ENCODE measurements at regions not wholly inside any gene's neighbourhood (a gene's known extent, or its start where the extent isn't known, plus 50 kb on each side); places are given as distances from the start of the nearest gene placed in this dataset.

DNA sequence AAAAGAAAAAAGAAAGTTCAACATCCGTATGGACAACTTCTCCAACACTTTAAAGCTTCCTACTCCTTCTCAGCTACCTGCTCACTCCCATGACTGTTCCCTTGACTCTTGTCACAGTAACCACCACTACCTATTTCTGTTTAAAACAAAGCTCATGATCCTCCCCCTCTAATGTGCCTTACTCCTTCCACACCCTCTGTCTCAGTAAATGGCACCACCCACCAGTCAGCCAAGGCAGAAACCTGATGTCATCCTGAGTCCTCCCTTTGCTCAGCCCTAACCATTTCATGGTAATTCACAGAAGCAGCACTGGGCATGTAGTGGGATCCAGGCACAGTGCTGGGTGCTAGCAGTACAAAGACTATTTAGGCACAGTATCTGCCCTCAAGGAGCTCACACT lies 63.0 kb upstream of the PPM1J start:
- ATAC-seq, result no peak
- TF ChIP-seq, protein P1, sequence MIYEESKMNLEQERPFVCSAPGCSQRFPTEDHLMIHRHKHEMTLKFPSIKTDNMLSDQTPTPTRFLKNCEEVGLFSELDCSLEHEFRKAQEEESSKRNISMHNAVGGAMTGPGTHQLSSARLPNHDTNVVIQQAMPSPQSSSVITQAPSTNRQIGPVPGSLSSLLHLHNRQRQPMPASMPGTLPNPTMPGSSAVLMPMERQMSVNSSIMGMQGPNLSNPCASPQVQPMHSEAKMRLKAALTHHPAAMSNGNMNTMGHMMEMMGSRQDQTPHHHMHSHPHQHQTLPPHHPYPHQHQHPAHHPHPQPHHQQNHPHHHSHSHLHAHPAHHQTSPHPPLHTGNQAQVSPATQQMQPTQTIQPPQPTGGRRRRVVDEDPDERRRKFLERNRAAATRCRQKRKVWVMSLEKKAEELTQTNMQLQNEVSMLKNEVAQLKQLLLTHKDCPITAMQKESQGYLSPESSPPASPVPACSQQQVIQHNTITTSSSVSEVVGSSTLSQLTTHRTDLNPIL (CRISPR knock-in tag; IDR thresholded peaks at IDR 0.05; ENCODE audit: low read depth), result no peak
- TF ChIP-seq ESRRG (CRISPR knock-in tag; IDR thresholded peaks at IDR 0.05) (no peak), SNAI2 (CRISPR knock-in tag; IDR thresholded peaks at IDR 0.05) (no peak), ISL1 (CRISPR knock-in tag; IDR thresholded peaks at IDR 0.05) (no peak), TCF4 (CRISPR knock-in tag; IDR thresholded peaks at IDR 0.05; ENCODE audit: borderline replicate concordance) (no peak), RARB (CRISPR knock-in tag; IDR thresholded peaks at IDR 0.05) (no peak), ZNF8 (CRISPR knock-in tag; IDR thresholded peaks at IDR 0.05) (no peak), ZFP3 (CRISPR knock-in tag; IDR thresholded peaks at IDR 0.05) (no peak), ZNF565 (CRISPR knock-in tag; conservative IDR thresholded peaks at IDR 0.05; ENCODE audit: low read depth) (no peak)
- TF ChIP-seq, protein P2, sequence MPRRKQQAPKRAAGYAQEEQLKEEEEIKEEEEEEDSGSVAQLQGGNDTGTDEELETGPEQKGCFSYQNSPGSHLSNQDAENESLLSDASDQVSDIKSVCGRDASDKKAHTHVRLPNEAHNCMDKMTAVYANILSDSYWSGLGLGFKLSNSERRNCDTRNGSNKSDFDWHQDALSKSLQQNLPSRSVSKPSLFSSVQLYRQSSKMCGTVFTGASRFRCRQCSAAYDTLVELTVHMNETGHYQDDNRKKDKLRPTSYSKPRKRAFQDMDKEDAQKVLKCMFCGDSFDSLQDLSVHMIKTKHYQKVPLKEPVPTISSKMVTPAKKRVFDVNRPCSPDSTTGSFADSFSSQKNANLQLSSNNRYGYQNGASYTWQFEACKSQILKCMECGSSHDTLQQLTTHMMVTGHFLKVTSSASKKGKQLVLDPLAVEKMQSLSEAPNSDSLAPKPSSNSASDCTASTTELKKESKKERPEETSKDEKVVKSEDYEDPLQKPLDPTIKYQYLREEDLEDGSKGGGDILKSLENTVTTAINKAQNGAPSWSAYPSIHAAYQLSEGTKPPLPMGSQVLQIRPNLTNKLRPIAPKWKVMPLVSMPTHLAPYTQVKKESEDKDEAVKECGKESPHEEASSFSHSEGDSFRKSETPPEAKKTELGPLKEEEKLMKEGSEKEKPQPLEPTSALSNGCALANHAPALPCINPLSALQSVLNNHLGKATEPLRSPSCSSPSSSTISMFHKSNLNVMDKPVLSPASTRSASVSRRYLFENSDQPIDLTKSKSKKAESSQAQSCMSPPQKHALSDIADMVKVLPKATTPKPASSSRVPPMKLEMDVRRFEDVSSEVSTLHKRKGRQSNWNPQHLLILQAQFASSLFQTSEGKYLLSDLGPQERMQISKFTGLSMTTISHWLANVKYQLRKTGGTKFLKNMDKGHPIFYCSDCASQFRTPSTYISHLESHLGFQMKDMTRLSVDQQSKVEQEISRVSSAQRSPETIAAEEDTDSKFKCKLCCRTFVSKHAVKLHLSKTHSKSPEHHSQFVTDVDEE (CRISPR knock-in tag; IDR thresholded peaks at IDR 0.05), result no peak
- TF ChIP-seq, protein P3, sequence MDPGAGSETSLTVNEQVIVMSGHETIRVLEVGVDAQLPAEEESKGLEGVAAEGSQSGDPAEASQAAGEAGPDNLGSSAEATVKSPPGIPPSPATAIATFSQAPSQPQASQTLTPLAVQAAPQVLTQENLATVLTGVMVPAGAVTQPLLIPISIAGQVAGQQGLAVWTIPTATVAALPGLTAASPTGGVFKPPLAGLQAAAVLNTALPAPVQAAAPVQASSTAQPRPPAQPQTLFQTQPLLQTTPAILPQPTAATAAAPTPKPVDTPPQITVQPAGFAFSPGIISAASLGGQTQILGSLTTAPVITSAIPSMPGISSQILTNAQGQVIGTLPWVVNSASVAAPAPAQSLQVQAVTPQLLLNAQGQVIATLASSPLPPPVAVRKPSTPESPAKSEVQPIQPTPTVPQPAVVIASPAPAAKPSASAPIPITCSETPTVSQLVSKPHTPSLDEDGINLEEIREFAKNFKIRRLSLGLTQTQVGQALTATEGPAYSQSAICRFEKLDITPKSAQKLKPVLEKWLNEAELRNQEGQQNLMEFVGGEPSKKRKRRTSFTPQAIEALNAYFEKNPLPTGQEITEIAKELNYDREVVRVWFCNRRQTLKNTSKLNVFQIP (CRISPR knock-in tag; IDR thresholded peaks at IDR 0.05; ENCODE audit: borderline replicate concordance, low read depth), result no peak
- TF ChIP-seq, protein P4, sequence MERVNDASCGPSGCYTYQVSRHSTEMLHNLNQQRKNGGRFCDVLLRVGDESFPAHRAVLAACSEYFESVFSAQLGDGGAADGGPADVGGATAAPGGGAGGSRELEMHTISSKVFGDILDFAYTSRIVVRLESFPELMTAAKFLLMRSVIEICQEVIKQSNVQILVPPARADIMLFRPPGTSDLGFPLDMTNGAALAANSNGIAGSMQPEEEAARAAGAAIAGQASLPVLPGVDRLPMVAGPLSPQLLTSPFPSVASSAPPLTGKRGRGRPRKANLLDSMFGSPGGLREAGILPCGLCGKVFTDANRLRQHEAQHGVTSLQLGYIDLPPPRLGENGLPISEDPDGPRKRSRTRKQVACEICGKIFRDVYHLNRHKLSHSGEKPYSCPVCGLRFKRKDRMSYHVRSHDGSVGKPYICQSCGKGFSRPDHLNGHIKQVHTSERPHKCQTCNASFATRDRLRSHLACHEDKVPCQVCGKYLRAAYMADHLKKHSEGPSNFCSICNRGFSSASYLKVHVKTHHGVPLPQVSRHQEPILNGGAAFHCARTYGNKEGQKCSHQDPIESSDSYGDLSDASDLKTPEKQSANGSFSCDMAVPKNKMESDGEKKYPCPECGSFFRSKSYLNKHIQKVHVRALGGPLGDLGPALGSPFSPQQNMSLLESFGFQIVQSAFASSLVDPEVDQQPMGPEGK (CRISPR knock-in tag; IDR thresholded peaks at IDR 0.05; ENCODE audit: borderline replicate concordance), result no peak

DNA sequence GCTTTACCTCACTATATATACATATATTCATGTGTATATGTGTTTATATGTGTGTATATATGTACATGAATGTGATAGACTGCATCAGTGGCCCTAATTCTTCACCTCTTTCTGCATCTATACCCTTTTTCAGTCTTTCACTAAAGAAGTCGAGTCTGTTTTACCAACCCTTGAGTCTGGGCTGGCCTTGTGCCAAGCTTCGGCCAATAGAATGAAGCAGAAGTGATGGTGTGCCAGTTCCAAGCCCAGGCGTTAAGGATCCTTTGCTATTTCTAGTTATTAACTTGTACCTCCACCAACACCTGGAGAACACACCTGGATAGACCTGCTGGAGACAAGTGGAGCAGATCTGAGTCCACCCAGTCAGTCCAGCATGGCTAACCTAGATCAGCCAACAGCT lies 61.6 kb upstream of the PPM1J start:
- ATAC-seq, result no peak
- TF ChIP-seq ZNF70 (CRISPR knock-in tag; IDR thresholded peaks at IDR 0.05), result no peak
- TF ChIP-seq TCF4 (CRISPR knock-in tag; IDR thresholded peaks at IDR 0.05; ENCODE audit: borderline replicate concordance), result no peak
- TF ChIP-seq BACH2 (CRISPR knock-in tag; IDR thresholded peaks at IDR 0.05; ENCODE audit: borderline replicate concordance), result no peak
- no peak for TF ChIP-seq ZC3H10 (CRISPR knock-in tag; IDR thresholded peaks at IDR 0.05)
- no peak for TF ChIP-seq GLIS3 (CRISPR knock-in tag; IDR thresholded peaks at IDR 0.05)
- TF ChIP-seq OSR1 (CRISPR knock-in tag; IDR thresholded peaks at IDR 0.05), result no peak
- TF ChIP-seq ZNF8 (CRISPR knock-in tag; IDR thresholded peaks at IDR 0.05), result no peak
- TF ChIP-seq ZNF565 (CRISPR knock-in tag; conservative IDR thresholded peaks at IDR 0.05; ENCODE audit: low read depth), result no peak
- no peak for TF ChIP-seq PPARA (CRISPR knock-in tag; IDR thresholded peaks at IDR 0.05; ENCODE audit: borderline replicate concordance)
- TF ChIP-seq, protein P3 (CRISPR knock-in tag; IDR thresholded peaks at IDR 0.05; ENCODE audit: borderline replicate concordance, low read depth), result no peak
- TF ChIP-seq SNAI2 (CRISPR knock-in tag; IDR thresholded peaks at IDR 0.05), result no peak
- no peak for TF ChIP-seq ESRRG (CRISPR knock-in tag; IDR thresholded peaks at IDR 0.05)
- TF ChIP-seq, protein P1 (CRISPR knock-in tag; IDR thresholded peaks at IDR 0.05; ENCODE audit: low read depth), result no peak
- no peak for TF ChIP-seq ZFP3 (CRISPR knock-in tag; IDR thresholded peaks at IDR 0.05)
- TF ChIP-seq TOX (CRISPR knock-in tag; IDR thresholded peaks at IDR 0.05; ENCODE audit: borderline replicate concordance), result no peak
- TF ChIP-seq, protein P4 (CRISPR knock-in tag; IDR thresholded peaks at IDR 0.05; ENCODE audit: borderline replicate concordance), result no peak
- no peak for TF ChIP-seq ZFP30 (CRISPR knock-in tag; IDR thresholded peaks at IDR 0.05)
- no peak for TF ChIP-seq ARNTL (CRISPR knock-in tag; IDR thresholded peaks at IDR 0.05; ENCODE audit: borderline replicate concordance, low read depth)
- TF ChIP-seq, protein P5, sequence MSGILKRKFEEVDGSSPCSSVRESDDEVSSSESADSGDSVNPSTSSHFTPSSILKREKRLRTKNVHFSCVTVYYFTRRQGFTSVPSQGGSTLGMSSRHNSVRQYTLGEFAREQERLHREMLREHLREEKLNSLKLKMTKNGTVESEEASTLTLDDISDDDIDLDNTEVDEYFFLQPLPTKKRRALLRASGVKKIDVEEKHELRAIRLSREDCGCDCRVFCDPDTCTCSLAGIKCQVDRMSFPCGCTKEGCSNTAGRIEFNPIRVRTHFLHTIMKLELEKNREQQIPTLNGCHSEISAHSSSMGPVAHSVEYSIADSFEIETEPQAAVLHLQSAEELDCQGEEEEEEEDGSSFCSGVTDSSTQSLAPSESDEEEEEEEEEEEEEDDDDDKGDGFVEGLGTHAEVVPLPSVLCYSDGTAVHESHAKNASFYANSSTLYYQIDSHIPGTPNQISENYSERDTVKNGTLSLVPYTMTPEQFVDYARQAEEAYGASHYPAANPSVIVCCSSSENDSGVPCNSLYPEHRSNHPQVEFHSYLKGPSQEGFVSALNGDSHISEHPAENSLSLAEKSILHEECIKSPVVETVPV (CRISPR knock-in tag; IDR thresholded peaks at IDR 0.05), result no peak
